ENCODE measurements at regions not wholly inside any gene's neighbourhood (a gene's known extent, or its start where the extent isn't known, plus 50 kb on each side); places are given as distances from the start of the nearest gene placed in this dataset.

DNA sequence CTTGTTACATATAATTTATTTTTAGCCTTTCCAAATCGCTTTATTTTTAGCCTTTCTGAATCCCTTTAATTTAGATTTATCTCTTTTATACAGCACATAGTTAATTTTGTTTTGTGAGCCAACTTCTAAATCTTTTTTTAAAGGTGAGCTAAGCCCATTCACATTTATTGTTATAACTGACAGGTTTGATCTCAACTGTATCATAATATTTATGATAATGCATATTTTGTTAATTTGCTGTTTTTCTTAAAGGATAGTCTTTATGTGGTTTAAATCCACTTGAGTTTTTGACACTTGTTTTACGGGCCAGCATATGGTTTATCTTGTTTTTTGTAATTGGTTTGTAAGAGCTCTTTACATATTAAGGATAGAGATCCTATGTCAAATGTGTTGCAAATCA lies 177.8 kb upstream of the SMIM23 start:
- Histone ChIP-seq H3K4me1 (no peaks in the 10 kb centered on the region), H3K4me3 (no peak overlapping the region), H3K27ac (no peak overlapping the region), H3K9me3 (no peaks in the 10 kb centered on the region), H3K27me3 (no peaks in the 10 kb centered on the region), H3K36me3 (replicated peaks in 1 of 2; ENCODE audit: insufficient read depth in 1 of 2, low read depth in 2 of 2) (no peaks in the 10 kb centered on the region)
- DNase-seq (no peak), ATAC-seq (no peak)
- 79 to 83% methylated on average over 2 of the region's 2 CpGs for WGBS, 2 donors
- intact Hi-C loops (cut with DNase I), result no loop called here
- TF ChIP-seq CTCF (IDR thresholded peaks at IDR 0.05), result no peak
- no peak for TF ChIP-seq POLR2A (IDR thresholded peaks at IDR 0.05)

- ATAC-seq (no peak), DNase-seq (no peak)
- Histone ChIP-seq H3K36me3 (replicated peaks in 1 of 2; ENCODE audit: insufficient read depth in 1 of 2, low read depth in 2 of 2) (no peaks in the 10 kb centered on the region), H3K4me3 (no peak overlapping the region), H3K27me3 (no peaks in the 10 kb centered on the region), H3K9me3 (no peaks in the 10 kb centered on the region), H3K4me1 (no peaks in the 10 kb centered on the region), H3K27ac (no peak overlapping the region)
- TF ChIP-seq POLR2A (IDR thresholded peaks at IDR 0.05) (no peak), CTCF (IDR thresholded peaks at IDR 0.05) (no peak)
- 41 to 46% methylated on average over 3 of the region's 3 CpGs for WGBS, 2 donors
- intact Hi-C loops (cut with DNase I), result no loop called here
Measured at GRCh38 chr5:171609806-171610452, 175.7 kb upstream of the SMIM23 start.

DNA sequence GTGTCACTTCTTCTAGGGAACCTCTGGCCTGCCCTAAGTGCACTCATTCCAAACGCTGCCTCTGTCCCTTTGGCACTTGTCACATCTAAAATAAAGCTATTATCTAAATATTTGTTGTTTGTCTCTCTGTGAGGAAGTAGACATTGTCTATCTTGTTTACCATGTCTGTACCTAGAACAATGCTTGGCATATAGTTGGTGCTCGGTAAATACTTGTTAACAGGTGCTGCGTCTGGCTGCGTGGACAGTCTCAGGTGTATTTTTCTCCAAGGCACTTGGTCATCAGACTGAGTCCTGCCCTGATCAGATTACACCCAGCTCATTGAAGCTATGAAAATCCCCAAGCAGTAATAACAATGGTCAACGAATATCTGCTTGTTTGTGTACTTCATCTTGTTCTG lies 174.9 kb upstream of the SMIM23 start:
- H3K27ac ChIP-seq, result no peak overlapping the region
- ATAC-seq (no peak), DNase-seq (no peak)
- no peak overlapping the region for H3K4me3 ChIP-seq
- WGBS, 2 donors, result 24 to 25% methylated on average over 5 of the region's 5 CpGs
- no peaks in the 10 kb centered on the region for H3K36me3 ChIP-seq (replicated peaks in 1 of 2; ENCODE audit: insufficient read depth in 1 of 2, low read depth in 2 of 2)
- H3K27me3 ChIP-seq, result no peaks in the 10 kb centered on the region
- no peaks in the 10 kb centered on the region for H3K9me3 ChIP-seq
- intact Hi-C loops (cut with DNase I), result no loop called here
- TF ChIP-seq POLR2A (IDR thresholded peaks at IDR 0.05) (no peak), CTCF (IDR thresholded peaks at IDR 0.05) (no peak)
- no peaks in the 10 kb centered on the region for H3K4me1 ChIP-seq

DNA sequence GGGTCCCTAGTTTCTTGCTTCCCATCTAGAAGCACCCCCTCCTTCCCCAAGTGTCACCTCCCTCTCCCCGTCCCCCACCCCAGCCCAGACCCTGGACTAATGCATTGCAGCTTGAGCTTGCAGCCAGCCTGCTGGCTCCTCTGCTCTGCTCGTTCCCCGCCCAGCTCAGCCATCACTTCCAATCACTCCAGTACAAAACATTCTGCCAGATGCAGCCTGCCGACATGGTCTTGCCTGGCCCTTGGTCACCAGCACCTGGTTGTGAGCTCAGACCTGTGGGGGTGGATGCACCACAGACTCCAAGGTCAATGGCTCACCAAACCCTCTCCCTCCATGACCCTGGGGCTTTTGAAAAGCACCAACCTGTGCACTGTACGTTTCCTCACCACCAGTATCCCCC lies 172.9 kb upstream of the SMIM23 start:
- Histone ChIP-seq H3K27ac (no peak overlapping the region), H3K4me3 (no peak overlapping the region), H3K9me3 (no peaks in the 10 kb centered on the region), H3K27me3 (no peaks in the 10 kb centered on the region), H3K4me1 (no peaks in the 10 kb centered on the region), H3K36me3 (replicated peaks in 1 of 2; ENCODE audit: insufficient read depth in 1 of 2, low read depth in 2 of 2) (no peaks in the 10 kb centered on the region)
- TF ChIP-seq CTCF (IDR thresholded peaks at IDR 0.05) (no peak), POLR2A (IDR thresholded peaks at IDR 0.05) (no peak)
- ATAC-seq (no peak), DNase-seq (no peak)
- 69 to 72% methylated on average over 5 of the region's 5 CpGs for WGBS, 2 donors
- intact Hi-C loops (cut with DNase I), result no loop called here

GRCh38 chr5:171614511-171614910 lies 171.1 kb upstream of the SMIM23 start:
- Histone ChIP-seq H3K9me3 (no peaks in the 10 kb centered on the region), H3K27me3 (no peaks in the 10 kb centered on the region), H3K27ac (no peak overlapping the region), H3K36me3 (replicated peaks in 1 of 2; ENCODE audit: insufficient read depth in 1 of 2, low read depth in 2 of 2) (no peaks in the 10 kb centered on the region), H3K4me1 (no peaks in the 10 kb centered on the region), H3K4me3 (no peak overlapping the region)
- intact Hi-C loops (cut with DNase I), result no loop called here
- 73 to 78% methylated on average over 5 of the region's 5 CpGs for WGBS, 2 donors
- no peak for TF ChIP-seq POLR2A (IDR thresholded peaks at IDR 0.05)
- DNase-seq (peak in 1 of 4 donors; percentile 86), ATAC-seq (no peak)

All from body of pancreas (tissue), 4 donors.